ENCODE measurements at regions not wholly inside any gene's neighbourhood (a gene's known extent, or its start where the extent isn't known, plus 50 kb on each side); places are given as distances from the start of the nearest gene placed in this dataset.

GRCh38 chr3:94607778-94608177 is 544.9 kb downstream of the NSUN3 start:
- TF ChIP-seq POLR2AphosphoS5 (IDR thresholded peaks at IDR 0.05; ENCODE audit: low read depth) (no peak), CTCF (conservative IDR thresholded peaks at IDR 0.05; ENCODE audit: low read depth in 2 of 2) (no peak), JUNB (IDR thresholded peaks at IDR 0.05; ENCODE audit: unreplicated experiment) (no peak), EZH2 (IDR thresholded peaks at IDR 0.05; ENCODE audit: low read depth, unreplicated experiment) (no peak), EZH2phosphoT487 (IDR thresholded peaks at IDR 0.05; ENCODE audit: unreplicated experiment) (no peak)

Data from GM23338 (cell line).